ENCODE measurements at regions not wholly inside any gene's neighbourhood (a gene's known extent, or its start where the extent isn't known, plus 50 kb on each side); places are given as distances from the start of the nearest gene placed in this dataset.
"Not testable (repeated sequence)": the region's sequence is repeated elsewhere in the genome, so short reads cannot be mapped to it uniquely, and the experiment has no call there.

DNA sequence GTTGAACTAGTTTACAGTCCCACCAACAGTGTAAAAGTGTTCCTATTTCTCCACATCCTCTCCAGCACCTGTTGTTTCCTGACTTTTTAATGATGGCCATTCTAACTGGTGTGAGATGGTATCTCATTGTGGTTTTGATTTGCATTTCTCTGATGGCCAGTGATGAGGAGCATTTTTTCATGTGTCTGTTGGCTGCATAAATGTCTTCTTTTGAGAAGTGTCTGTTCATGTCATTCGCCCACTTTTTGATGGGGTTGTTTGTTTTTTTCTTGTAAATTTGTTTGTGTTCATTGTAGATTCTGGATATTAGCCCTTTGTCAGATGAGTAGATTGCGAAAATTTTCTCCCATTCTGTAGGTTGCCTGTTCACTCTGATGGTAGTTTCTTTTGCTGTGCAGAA lies 421.7 kb downstream of the XYLT1 start:
- DNase-seq = not testable (repeated sequence)

DNA sequence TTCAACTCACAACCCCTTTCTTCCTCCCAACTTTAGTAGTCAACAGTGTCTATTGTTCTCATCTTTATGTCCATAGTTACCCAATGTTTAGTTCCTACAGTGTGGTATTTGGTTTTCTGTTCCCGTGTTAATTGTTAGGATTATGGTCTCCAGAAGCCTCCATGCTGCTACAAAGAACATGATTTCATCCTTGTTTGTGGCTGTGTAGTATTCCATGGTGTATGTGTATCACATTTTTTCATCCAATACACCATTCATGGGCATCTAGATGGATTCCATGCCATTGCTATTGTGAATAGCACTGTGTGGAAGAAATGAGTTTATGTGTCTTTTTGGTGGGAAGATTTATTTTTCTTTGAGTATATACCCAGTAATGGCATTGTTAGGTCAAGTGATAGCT lies 420.3 kb downstream of the XYLT1 start:
- DNase-seq = no peak

Data from hypothalamus (tissue), 51 donors.